ENCODE measurements at regions not wholly inside any gene's neighbourhood (a gene's known extent, or its start where the extent isn't known, plus 50 kb on each side); places are given as distances from the start of the nearest gene placed in this dataset.

GRCh38 chr2:120482334-120482733 lies 136.4 kb downstream of the INHBB start:
- no peaks in the 10 kb centered on the region for H3K79me1 ChIP-seq (ENCODE audit: low read depth, low read length)
- H4K91ac ChIP-seq (replicated peaks; ENCODE audit: insufficient read length, low read length): no peak overlapping the region
- no peak overlapping the region for H3K4me3 ChIP-seq (ENCODE audit: extremely low read depth in 1 of 4, insufficient read depth in 2 of 4, low read depth in 3 of 4, low read length in 4 of 4)
- no peak overlapping the region for H2BK5ac ChIP-seq (ENCODE audit: low read depth, low read length)
- no peak overlapping the region for H4K8ac ChIP-seq (ENCODE audit: extremely low read depth, insufficient read depth, low read length)
- no peaks in the 10 kb centered on the region for H3K4me1 ChIP-seq (replicated peaks in 1 of 4; ENCODE audit: control insufficient read depth in 3 of 4, insufficient read depth in 4 of 4, low read length in 3 of 4)
- H2AK5ac ChIP-seq (ENCODE audit: low read depth, low read length): 0 out of 2 replicates have a peak overlapping the region, but pooled peaks have one; percentile 75
- no peak overlapping the region for H2BK12ac ChIP-seq (ENCODE audit: low read depth, low read length)
- H3K36me3 ChIP-seq (ENCODE audit: control insufficient read depth in 2 of 4, insufficient read depth in 4 of 4, low read length in 3 of 4): no peaks in the 10 kb centered on the region
- ChIA-PET CTCF (ENCODE audit: partially characterized antibody) (interaction anchor here (0.6 to 2.5 kb wide), 7 partner anchors 16 to 1189 kb away, joined by 3 to 7 read pairs (median 3); no protein-coding TSS in a partner anchor), POLR2A (ENCODE audit: partially characterized antibody) (no interaction called here)
- FAIRE-seq: no peak
- no peak overlapping the region for H3K4ac ChIP-seq (replicated peaks; ENCODE audit: insufficient read length, low read depth, low read length)
- H2BK20ac ChIP-seq (ENCODE audit: low read length): no peak overlapping the region
- H3K27ac ChIP-seq (ENCODE audit: low read depth, low read length): no peak overlapping the region
- no peak overlapping the region for H3K4me2 ChIP-seq (ENCODE audit: insufficient read depth in 1 of 2, low read depth in 2 of 2, low read length in 2 of 2)
- H3K18ac ChIP-seq (ENCODE audit: extremely low read depth, low read length): no peak overlapping the region
- no peak overlapping the region for H4K5ac ChIP-seq (ENCODE audit: insufficient read length, low read depth, low read length)
- H3K27me3 ChIP-seq (replicated peaks in 1 of 4; ENCODE audit: control insufficient read depth in 3 of 4, extremely low read depth in 1 of 4, insufficient read depth in 3 of 4, low read length in 3 of 4): peaks cover 0 to 35% (median 19%) of the 10 kb centered on the region in 4 experiments; a peak in 6 of 7 replicates
- H3K9me3 ChIP-seq (ENCODE audit: insufficient read depth in 2 of 2, low read depth in 1 of 2, low read length in 1 of 2): no peaks in the 10 kb centered on the region
- H3K9ac ChIP-seq (replicated peaks in 1 of 4; ENCODE audit: extremely low read depth in 1 of 4, low read depth in 3 of 4, low read length in 3 of 4): no peak overlapping the region
- no peak overlapping the region for H2BK15ac ChIP-seq (ENCODE audit: low read length)
- TF ChIP-seq SP1 (IDR thresholded peaks at IDR 0.05; ENCODE audit: low read depth, low read length): no peak
- no peak for TF ChIP-seq RNF2 (IDR thresholded peaks at IDR 0.05; ENCODE audit: borderline replicate concordance, low read depth, low read length, missing control alignments, poor library complexity, severe bottlenecking)
- WGBS, 2 experiments (ENCODE audit: extremely low coverage in 1 of 2, insufficient coverage in 1 of 2, insufficient read length in 1 of 2, insufficient replicate concordance in 2 of 2, low coverage in 1 of 2, low lambda C conversion rate in 2 of 2, missing lambda C conversion rate in 1 of 2): 92% methylated on average over 9 of the region's 9 CpGs; no CpG with 5 or more reads in 1 of the 2 experiments
- H4K20me1 ChIP-seq (replicated peaks in 1 of 2; ENCODE audit: control insufficient read depth in 1 of 2, insufficient read depth in 2 of 2, low read length in 2 of 2): peaks cover 2 to 11% of the 10 kb centered on the region in 2 experiments
- H2AFZ ChIP-seq (ENCODE audit: low read length): no peak overlapping the region
- H3K56ac ChIP-seq (replicated peaks; ENCODE audit: insufficient read length, low read depth, low read length): no peak overlapping the region
- H2BK120ac ChIP-seq (replicated peaks; ENCODE audit: low read depth, low read length): no peak overlapping the region
- no peak overlapping the region for H3K14ac ChIP-seq (ENCODE audit: insufficient read length)
- H3K23me2 ChIP-seq (ENCODE audit: low read depth, low read length): peaks cover 4% of the 10 kb centered on the region; the same call in 1 of the 2 replicates
- no peak overlapping the region for H3K23ac ChIP-seq (ENCODE audit: insufficient read length)
- no peak for DNase-seq (ENCODE audit: low read depth in 1 of 2, low spot score in 2 of 2)
- no peaks in the 10 kb centered on the region for H3K79me2 ChIP-seq (ENCODE audit: control insufficient read depth in 1 of 2, insufficient read depth in 2 of 2, low read length in 2 of 2)
